ENCODE measurements at regions not wholly inside any gene's neighbourhood (a gene's known extent, or its start where the extent isn't known, plus 50 kb on each side); places are given as distances from the start of the nearest gene placed in this dataset.

- TF ChIP-seq RFX1 (IDR thresholded peaks at IDR 0.05) (no peak), RBM25 (IDR thresholded peaks at IDR 0.05; ENCODE audit: low read depth, low read length, severe bottlenecking) (no peak)
Measured at GRCh38 chr2:207260021-207260420, 94.3 kb upstream of the KLF7 start (continued).

GRCh38 chr2:207260947-207261346 lies 95.2 kb upstream of the KLF7 start:
- Histone ChIP-seq H3K4me3 (no peak overlapping the region), H4K20me1 (replicated peaks; ENCODE audit: control insufficient read depth, insufficient read depth, low read length) (no peaks in the 10 kb centered on the region), H3K36me3 (ENCODE audit: control insufficient read depth, insufficient read depth, low read length) (no peaks in the 10 kb centered on the region), H3K27me3 (ENCODE audit: control insufficient read depth in 2 of 2, insufficient read depth in 2 of 2, low read length in 2 of 2) (peaks cover 0 to 5% of the 10 kb centered on the region in 2 experiments; a peak in 1 of 5 replicates), H3K9me3 (replicated peaks; ENCODE audit: control insufficient read depth, insufficient read depth, low read depth, low read length) (no peaks in the 10 kb centered on the region), H3K27ac (ENCODE audit: extremely low read depth, low read depth, low read length) (no peak overlapping the region), H2AFZ (ENCODE audit: low read depth, low read length) (no peak overlapping the region), H3K9ac (ENCODE audit: insufficient read depth in 1 of 2, low read depth in 2 of 2, low read length in 2 of 2) (no peak overlapping the region), H3K9me1 (ENCODE audit: control insufficient read depth, insufficient read depth, low read length) (no peaks in the 10 kb centered on the region), H3K79me2 (ENCODE audit: control insufficient read depth, insufficient read depth, low read length) (no peaks in the 10 kb centered on the region), H3K4me2 (ENCODE audit: insufficient read depth, low read length) (no peak overlapping the region), H3K4me1 (replicated peaks in 1 of 2; ENCODE audit: control insufficient read depth in 2 of 2, insufficient read depth in 2 of 2, low read length in 2 of 2) (peaks cover 5 to 14% of the 10 kb centered on the region in 2 experiments; a peak in 3 of 5 replicates)
- ATAC-seq (no peak), DNase-seq (ENCODE audit: extremely low read depth in 1 of 4, low spot score in 3 of 4) (no peak), FAIRE-seq (no peak)
- POLR2A ChIA-PET, result interaction anchor here (0.6 to 1.3 kb wide), 3 partner anchors 8 to 21 kb away, joined by 3 to 4 read pairs (median 4); no protein-coding TSS in a partner anchor
- CTCF ChIA-PET (ENCODE audit: low intra/inter-chr PET ratio), result no interaction called here
- in situ Hi-C loops (cut with MboI) (no loop called here), intact Hi-C loops (cut with micrococcal nuclease) (no loop called here)
- BruUV-seq (replicated peaks), result no TSS peak
- 12% methylated on average over 4 of the region's 4 CpGs for WGBS (ENCODE audit: insufficient coverage, low coverage, missing lambda C conversion rate)
- no peak for TF ChIP-seq ATF6 (CRISPR knock-in tag; IDR thresholded peaks at IDR 0.05)
- TF ChIP-seq IRF1 (CRISPR knock-in tag; IDR thresholded peaks at IDR 0.05; ENCODE audit: borderline replicate concordance), result no peak
- TF ChIP-seq NBN (IDR thresholded peaks at IDR 0.05; ENCODE audit: low read depth), result no peak
- no peak for TF ChIP-seq TOE1 (IDR thresholded peaks at IDR 0.05; ENCODE audit: borderline replicate concordance)
- TF ChIP-seq TOE1 (CRISPR knock-in tag; IDR thresholded peaks at IDR 0.05; ENCODE audit: borderline replicate concordance, low read depth), result no peak
- TF ChIP-seq ZBTB9 (CRISPR knock-in tag; IDR thresholded peaks at IDR 0.05), result no peak
- no peak for TF ChIP-seq NFE2 (IDR thresholded peaks at IDR 0.05; ENCODE audit: low read depth)
- no peak for TF ChIP-seq TRIM25 (IDR thresholded peaks at IDR 0.05; ENCODE audit: borderline replicate concordance)
- TF ChIP-seq ZNF354B (CRISPR knock-in tag; IDR thresholded peaks at IDR 0.05), result no peak
- no peak for TF ChIP-seq ZBTB5 (IDR thresholded peaks at IDR 0.05)
- no peak for TF ChIP-seq RFX1 (IDR thresholded peaks at IDR 0.05)
- TF ChIP-seq NFYB (IDR thresholded peaks at IDR 0.05; ENCODE audit: extremely low read depth, insufficient read length), result no peak
- TF ChIP-seq LCOR (CRISPR knock-in tag; IDR thresholded peaks at IDR 0.05), result no peak

Measured in K562 (cell line).